Myocyte (in vitro differentiated cells): ENCODE measurements at regions not wholly inside any gene's neighbourhood (a gene's known extent, or its start where the extent isn't known, plus 50 kb on each side); places are given as distances from the start of the nearest gene placed in this dataset.
A peak's percentile ranks its signal among the peaks of the same experiment; 100 is the strongest.

Experiments
- DNase-seq: peaks from one replicate; pipeline ENCODE4 v3.0.0-alpha.2; 2012; ENCODE audit warnings: low read depth

DNA sequence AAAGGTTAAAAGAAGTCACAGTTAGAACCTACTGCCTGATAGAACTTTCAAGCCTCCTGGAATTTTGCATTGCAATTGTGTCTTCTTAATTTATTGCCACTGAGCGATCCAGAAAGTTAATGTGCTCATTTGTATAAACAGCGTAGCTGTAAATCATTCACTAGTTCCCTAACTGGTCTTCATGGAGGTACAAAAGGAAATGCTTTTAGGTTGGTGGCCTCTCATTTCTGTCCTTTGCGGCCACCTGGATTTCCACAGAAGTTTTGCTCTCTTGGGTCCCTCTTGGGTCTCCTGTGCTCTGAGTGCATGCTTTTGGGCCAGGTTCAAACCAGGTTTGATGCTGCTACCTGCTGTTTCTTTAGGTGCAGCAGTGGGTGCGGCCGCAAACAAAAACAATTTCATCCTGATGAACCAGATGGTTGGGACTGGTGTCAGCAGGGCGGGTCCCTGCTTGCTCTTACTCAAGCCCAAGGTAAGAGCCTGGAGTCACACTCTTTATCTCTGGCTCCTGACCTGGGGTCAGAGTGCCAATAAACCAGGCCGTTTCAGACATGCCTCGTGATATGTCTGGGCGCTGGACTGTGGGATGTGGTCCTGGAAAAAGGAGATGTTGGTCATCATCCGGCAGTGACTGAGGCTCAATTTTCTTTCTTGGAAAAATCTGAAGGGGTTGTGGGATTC is 270.1 kb downstream of the PTTG2 start:
- no peak for DNase-seq

DNA sequence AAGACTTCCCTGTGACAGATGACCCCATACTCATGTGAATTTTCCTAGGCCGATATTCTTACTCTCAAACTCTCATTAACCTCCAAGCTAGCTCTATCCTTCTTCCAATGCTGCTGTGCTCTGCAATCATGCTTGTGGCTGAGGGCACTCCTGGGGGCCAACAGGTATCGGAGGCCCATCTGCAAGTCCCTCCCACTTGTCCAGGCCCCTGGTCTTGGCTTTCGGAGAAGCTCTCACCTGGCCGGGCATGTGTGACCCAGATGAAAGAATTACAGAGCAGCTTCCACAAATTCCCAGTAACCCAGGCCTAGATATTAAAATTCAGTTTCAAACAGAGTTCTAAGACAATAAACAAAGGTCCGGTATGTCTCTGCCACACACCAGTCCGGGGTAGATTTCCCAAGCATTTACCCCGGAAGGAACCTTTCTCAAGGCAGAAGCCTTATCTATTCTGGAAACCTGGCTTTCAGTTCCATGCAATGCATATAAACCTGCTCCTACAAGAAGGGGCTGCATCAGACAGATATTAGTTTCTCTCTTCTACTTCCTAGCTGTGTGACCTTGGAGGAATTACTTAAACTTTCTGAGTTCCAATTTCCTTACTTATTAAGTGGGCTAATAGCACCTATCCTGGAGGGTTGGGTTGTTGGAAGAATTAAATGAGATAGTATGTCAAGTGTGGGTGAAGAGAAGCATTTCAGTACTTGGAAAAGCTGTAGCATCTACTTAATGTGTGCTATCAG is 270.8 kb downstream of the PTTG2 start:
- DNase-seq: no peak

DNA sequence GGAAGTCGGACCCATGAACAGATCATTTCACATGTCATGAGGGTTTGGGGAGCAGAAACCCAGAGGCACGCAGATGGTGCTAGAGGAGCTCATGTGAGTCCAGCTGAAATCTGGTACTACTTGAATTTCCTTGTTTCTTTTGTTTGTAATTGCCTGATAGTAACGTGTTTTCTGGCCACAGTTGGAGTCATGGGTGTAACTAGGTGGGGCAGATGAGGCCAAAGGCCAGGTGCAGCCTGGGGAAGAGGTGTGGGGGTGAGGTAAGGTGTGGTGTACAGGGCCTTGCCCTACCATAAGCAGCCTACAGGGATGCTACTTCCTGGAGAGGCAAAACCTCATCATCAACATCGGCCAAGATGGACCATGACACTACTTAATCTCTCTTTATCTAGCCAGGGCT is 271.4 kb downstream of the PTTG2 start:
- DNase-seq: no peak

GRCh38 chr4:38232741-38233140 is 272.5 kb downstream of the PTTG2 start:
- DNase-seq: no peak

GRCh38 chr4:38233727-38234480 is 273.7 kb downstream of the PTTG2 start:
- DNase-seq: no peak

DNA sequence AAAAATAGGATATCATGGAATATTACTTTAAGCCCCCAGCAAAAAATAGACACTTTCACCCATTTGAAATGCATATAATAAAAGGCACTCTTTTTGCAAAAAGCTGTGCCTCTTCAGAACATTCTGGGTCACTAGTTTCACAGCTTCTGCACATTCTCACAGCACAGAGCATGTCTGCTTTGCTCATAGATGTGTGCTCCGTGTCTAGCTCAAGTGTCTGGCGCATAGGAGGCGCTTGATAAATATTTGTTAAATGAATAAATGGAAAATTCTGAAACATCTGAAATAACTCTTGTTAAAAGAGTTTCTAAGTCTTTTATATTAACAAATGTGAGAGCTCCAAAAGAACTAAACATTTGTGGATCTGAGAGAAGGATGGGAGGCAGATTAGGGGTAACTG is 275.2 kb downstream of the PTTG2 start:
- no peak for DNase-seq

DNA sequence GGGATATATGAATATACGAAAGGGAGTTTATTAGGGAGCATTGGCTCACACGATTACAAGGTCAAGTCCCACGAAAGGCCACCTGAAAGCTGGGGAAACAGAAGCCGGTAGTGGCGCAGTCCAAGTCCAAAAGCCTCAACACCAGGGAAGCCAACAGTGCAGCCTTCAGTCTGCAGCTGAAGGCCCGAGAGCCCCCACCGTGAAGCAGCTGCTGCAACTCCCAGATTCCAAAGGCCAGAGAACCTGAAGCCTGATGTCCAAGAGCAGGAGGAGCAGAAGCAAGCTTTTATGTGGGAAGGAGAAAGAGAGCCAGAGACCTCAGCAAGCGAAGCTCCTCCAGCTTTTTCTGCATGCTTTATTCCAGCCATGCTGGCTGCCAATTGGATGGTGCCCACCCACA is 275.8 kb downstream of the PTTG2 start:
- DNase-seq: peak; percentile 6

GRCh38 chr4:38236503-38236902 is 276.3 kb downstream of the PTTG2 start:
- no peak for DNase-seq

DNA sequence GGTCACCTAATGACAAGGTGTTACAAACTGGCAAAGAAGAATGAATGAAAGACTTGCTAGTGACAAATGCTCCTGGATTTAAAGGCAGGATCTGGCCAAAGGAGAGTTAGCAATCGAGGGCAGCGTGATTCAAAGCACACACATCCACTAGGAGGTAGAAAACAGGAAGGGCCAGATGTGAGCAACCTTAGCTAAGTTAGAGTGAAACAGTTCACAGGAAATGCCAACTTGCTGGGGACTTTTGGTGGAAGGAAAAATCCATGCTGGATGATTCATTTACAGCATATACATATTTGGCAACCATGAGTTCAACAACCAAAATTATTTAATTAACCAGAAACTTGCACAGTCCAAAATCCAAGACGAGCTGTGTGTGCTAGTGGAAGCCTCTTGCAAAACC is 276.9 kb downstream of the PTTG2 start:
- DNase-seq: no peak

DNA sequence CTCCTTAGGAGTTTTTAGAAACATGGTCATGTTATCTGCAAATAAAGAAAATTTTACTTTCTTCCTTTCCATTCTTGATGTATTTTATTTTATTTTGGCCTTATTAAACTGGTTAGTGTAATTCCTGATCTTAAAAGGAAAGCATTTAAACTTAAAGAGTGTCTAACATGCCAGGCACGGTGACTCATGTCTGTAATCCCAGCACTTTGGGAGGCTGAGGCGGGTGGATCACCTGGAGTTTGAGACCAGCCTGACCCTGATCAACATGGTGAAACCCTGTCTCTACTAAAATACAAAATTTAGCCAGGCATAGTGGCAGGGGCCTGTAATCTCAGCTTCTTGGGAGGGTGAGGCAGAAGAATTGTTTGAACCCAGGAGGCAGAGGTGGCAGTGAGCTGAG is 281.3 kb downstream of the PTTG2 start:
- DNase-seq: no peak

DNA sequence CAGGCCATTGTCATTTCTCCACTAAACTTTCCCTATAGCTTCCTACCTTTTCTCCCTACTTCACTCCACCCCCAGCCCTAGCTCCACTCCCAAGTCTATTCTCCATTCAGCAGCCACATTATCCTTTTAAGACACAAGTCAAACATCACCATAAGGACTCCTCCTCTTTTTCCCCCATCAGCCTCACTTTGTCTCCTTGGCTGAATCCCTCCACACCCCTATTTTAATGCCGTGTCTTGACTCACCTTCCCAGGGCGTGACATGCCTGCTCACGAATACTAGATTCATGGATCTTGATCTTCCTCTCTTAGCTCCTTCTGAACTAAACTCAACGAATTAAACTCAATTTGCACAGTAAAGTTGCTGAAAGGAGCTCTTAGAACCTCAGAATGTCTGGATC is 281.9 kb downstream of the PTTG2 start:
- DNase-seq: no peak

- no peak for DNase-seq
These were observed 282.7 kb downstream of the PTTG2 start for GRCh38 chr4:38242822-38243387.

GRCh38 chr4:38243388-38244053 is 283.3 kb downstream of the PTTG2 start:
- no peak for DNase-seq

DNA sequence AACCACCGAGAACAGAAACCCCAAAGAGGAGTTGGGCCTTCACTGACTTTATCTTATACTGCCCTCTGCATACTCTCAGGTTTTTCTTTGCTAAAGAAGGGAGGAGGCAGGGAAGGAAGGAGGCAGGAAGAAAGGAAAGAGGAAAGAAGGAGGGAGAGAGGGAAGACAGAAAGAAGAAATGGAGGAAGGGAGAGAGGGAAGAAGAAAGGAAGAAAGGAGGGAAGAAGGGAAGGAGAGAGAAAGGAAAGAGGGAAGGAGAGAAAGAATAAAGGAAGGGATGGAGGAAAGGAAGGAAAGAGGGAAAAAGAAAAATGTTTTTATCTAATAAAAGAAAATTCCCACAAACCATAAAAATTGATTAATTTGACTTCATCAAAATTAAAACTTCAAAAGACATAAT is 294.6 kb downstream of the PTTG2 start:
- DNase-seq: no peak

DNA sequence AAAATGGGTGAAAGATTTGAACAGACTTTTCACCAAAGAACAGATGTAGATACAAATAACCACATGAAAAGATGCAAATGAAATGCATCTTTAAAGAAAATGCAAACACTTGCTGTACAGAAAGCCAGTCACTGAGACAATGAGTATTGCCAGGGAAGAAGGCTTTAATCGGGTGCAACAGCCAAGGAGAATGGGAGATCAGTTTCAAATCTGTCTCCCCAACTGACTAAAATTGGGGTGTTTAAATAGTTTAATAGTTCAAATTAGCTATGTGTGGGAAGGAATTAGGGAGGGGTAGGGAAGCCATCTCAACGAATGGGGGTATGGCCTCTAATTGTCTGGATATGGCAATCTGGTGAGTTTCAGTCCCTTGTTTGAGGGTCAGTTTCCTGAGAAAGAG is 295.4 kb downstream of the PTTG2 start:
- no peak for DNase-seq

GRCh38 chr4:38266616-38267015 is 306.4 kb downstream of the PTTG2 start:
- peak; percentile 93 for DNase-seq

- DNase-seq: no peak
These were observed 308.1 kb downstream of the PTTG2 start for GRCh38 chr4:38268108-38268820.

DNA sequence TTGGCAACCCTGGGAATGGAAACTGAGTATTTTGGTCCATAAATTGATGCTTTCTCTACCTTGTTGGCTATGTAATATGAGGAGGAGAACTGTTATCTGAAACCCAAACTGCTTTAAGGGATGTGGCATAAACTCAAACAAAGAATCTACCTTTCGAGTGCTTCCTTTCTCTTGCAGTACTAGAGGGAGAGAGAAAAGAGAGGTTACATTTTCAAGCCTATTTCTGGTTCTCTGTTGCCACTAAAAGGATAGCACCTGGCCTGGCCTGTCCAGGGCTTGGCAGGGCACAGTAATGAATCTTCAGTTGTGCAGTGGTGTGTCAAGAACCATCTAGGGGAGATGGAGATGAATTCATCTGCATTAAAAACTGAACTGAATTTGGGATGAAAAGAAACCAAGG is 308.6 kb downstream of the PTTG2 start:
- no peak for DNase-seq

- no peak for DNase-seq
These were observed 313.2 kb downstream of the PTTG2 start for GRCh38 chr4:38273407-38273806.

DNA sequence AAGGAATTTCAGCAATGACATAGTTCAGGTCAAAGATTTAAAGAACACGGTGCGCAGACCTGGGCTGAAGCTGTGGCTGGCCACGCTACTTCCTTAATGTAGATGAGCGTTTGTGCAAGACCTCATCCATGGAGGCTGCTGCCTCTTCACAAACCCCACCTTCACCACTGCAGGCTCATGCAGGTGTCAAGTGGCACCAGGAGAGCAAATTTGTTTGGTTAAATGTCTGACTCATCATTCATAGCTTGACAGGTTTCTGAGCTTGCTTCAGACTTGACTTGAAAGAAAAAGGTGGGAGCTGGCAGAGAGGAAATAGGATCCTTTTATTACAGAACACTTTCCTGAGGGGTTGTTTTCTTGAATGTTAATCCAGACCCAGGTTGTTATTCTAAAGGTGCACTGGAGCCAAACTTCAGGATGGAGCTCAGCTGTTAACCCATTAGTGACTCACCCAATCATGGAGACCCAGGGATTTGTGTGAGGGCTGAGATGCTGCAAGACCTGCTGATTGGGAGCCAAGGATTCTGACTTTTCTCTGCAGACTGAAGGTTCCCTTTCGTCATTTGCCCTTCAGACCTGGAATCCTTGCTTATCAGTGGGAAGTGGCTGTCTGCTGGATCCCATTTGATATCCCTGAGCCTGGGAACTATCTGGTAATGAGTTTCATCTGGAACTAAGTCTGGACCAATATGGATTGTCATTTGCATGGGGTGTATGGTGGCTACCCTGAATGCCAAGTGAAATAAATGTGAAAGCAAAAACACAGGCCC is 315.3 kb downstream of the PTTG2 start:
- DNase-seq: no peak
